ENCODE measurements at regions not wholly inside any gene's neighbourhood (a gene's known extent, or its start where the extent isn't known, plus 50 kb on each side); places are given as distances from the start of the nearest gene placed in this dataset.

DNA sequence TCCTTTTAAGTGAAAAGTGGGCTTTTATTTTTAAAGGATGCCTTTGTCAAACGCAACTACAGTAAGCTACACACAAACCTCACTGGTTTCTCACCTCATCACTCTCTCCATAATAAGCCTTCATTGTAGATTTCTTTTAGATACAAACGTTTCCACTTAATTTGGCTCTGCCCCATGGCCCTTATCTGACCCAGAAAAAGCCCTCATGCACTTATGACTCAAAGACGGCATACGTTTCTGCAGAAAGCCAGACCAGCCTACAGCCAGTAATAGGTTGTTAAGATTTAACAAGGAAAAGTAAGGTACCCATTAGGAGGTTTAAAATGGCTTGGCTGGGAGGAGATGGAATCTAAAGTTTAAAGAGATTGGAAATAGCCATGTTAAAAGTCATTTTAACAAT, 914.6 kb upstream of the INTU start:
- DNase-seq: no peak
- intact Hi-C loops (cut with DNase I; ENCODE audit: low total_unique reads): no loop called here
- H3K4me1 ChIP-seq: no peaks in the 10 kb centered on the region
- no peaks in the 10 kb centered on the region for H3K36me3 ChIP-seq
- H3K9me3 ChIP-seq: no peaks in the 10 kb centered on the region
- in situ Hi-C loops (cut with MboI; ENCODE audit: low sequenced_read_pairs in 4 of 4): no loop called here
- ATAC-seq: no peak
- TF ChIP-seq, protein P1, sequence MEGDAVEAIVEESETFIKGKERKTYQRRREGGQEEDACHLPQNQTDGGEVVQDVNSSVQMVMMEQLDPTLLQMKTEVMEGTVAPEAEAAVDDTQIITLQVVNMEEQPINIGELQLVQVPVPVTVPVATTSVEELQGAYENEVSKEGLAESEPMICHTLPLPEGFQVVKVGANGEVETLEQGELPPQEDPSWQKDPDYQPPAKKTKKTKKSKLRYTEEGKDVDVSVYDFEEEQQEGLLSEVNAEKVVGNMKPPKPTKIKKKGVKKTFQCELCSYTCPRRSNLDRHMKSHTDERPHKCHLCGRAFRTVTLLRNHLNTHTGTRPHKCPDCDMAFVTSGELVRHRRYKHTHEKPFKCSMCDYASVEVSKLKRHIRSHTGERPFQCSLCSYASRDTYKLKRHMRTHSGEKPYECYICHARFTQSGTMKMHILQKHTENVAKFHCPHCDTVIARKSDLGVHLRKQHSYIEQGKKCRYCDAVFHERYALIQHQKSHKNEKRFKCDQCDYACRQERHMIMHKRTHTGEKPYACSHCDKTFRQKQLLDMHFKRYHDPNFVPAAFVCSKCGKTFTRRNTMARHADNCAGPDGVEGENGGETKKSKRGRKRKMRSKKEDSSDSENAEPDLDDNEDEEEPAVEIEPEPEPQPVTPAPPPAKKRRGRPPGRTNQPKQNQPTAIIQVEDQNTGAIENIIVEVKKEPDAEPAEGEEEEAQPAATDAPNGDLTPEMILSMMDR (IDR thresholded peaks at IDR 0.05 in 4 of 5, conservative IDR thresholded peaks at IDR 0.05 in 1 of 5): no peak
- no peak for TF ChIP-seq POLR2A (IDR thresholded peaks at IDR 0.05)
- H3K27me3 ChIP-seq: no peaks in the 10 kb centered on the region
- H3K4me3 ChIP-seq: no peak overlapping the region
- no peak overlapping the region for H3K27ac ChIP-seq

DNA sequence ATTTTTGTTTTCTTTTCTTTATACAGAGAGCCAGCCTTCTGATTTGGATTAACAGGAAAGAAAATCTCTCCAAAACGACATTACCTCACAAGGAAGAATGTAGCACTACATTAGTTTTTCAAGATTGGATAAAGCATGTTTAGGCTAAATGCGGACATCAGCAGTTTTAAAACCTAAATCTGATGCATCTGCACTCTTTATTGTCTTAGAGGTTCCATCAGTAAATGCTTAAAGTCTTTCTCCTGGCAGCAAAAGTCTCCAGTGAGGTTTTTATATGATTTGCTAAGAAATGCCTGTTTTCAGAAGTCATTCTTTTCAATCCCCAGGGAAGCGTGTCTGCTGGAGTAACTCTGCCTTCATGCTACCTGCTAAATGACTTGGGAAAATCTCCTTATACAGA, 912.9 kb upstream of the INTU start:
- no peaks in the 10 kb centered on the region for H3K27me3 ChIP-seq
- no peaks in the 10 kb centered on the region for H3K9me3 ChIP-seq
- in situ Hi-C loops (cut with MboI; ENCODE audit: low sequenced_read_pairs in 4 of 4): no loop called here
- intact Hi-C loops (cut with DNase I; ENCODE audit: low total_unique reads): no loop called here
- H3K4me1 ChIP-seq: no peaks in the 10 kb centered on the region
- H3K4me3 ChIP-seq: no peak overlapping the region
- ATAC-seq: no peak
- no peaks in the 10 kb centered on the region for H3K36me3 ChIP-seq
- no peak for TF ChIP-seq POLR2A (IDR thresholded peaks at IDR 0.05)
- TF ChIP-seq, protein P1 (IDR thresholded peaks at IDR 0.05 in 4 of 5, conservative IDR thresholded peaks at IDR 0.05 in 1 of 5): no peak
- H3K27ac ChIP-seq: no peak overlapping the region
- no peak for DNase-seq

DNA sequence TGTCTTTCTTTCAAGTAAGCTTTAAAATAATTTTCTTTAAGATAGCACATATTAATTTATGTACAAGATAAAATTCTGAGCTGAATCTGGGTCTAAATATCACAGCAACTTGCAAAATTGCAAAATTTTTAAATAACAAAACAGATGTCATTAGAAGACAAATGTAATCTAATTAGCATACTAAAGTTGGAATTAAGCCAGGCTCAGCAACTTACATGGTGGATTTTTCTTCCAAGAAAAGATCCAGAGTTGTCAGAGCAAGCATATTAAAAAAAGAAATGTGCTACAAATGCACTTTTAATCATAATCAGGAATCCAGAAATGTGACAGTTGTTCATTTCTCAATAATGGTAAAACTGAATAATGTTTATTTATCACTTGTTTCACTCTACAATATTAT, 906.9 kb upstream of the INTU start:
- Histone ChIP-seq H3K4me3 (no peak overlapping the region), H3K27me3 (no peaks in the 10 kb centered on the region), H3K36me3 (no peaks in the 10 kb centered on the region), H3K27ac (no peak overlapping the region), H3K4me1 (no peaks in the 10 kb centered on the region), H3K9me3 (no peaks in the 10 kb centered on the region)
- intact Hi-C loops (cut with DNase I; ENCODE audit: low total_unique reads) (no loop called here), in situ Hi-C loops (cut with MboI; ENCODE audit: low sequenced_read_pairs in 4 of 4) (no loop called here)
- no peak for ATAC-seq
- TF ChIP-seq, protein P1 (IDR thresholded peaks at IDR 0.05 in 4 of 5, conservative IDR thresholded peaks at IDR 0.05 in 1 of 5): no peak
- TF ChIP-seq POLR2A (IDR thresholded peaks at IDR 0.05): no peak
- DNase-seq: no peak

DNA sequence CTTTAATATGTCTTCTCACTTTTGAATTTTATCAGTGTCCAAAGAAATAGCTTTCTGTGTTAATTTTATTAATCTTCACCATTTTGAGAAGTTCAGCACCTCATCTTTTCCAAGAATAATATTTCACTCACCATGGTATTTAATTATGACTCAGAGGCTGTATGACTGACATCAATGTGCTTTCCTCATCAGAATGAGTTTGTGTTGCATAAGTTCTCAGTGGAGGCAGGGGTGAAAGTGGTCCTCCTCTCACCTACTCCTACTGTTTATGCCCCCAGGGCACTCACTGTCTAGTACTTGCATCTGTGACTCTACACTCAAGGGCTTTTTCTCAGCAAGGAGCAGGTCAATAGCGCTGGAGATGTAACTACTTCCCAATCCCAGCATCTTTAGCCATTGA, 905.3 kb upstream of the INTU start:
- no peaks in the 10 kb centered on the region for H3K4me1 ChIP-seq
- intact Hi-C loops (cut with DNase I; ENCODE audit: low total_unique reads): no loop called here
- H3K4me3 ChIP-seq: no peak overlapping the region
- TF ChIP-seq POLR2A (IDR thresholded peaks at IDR 0.05): no peak
- TF ChIP-seq, protein P1 (IDR thresholded peaks at IDR 0.05 in 4 of 5, conservative IDR thresholded peaks at IDR 0.05 in 1 of 5): no peak
- DNase-seq (no peak), ATAC-seq (no peak)
- in situ Hi-C loops (cut with MboI; ENCODE audit: low sequenced_read_pairs in 4 of 4): no loop called here
- no peaks in the 10 kb centered on the region for H3K9me3 ChIP-seq
- no peaks in the 10 kb centered on the region for H3K27me3 ChIP-seq
- H3K36me3 ChIP-seq: no peaks in the 10 kb centered on the region
- H3K27ac ChIP-seq: no peak overlapping the region

DNA sequence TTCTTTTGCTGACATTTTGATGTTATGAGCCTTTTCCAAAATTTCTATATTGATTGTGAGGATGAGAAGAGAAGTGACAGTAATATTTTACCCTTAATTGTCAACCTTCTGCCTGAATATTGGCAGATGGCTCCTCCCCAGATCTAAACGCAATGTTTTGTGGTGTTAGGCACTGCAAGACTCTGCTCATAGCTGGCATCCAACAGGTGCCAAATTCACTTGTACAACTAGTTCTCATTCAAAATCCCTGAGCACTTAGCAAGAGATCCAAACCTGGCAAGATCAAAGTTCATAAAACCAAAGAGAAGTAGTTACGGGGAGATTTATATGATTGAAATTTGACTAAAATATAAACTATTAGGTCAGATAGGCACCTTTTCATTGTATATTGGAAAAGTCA, 901.7 kb upstream of the INTU start:
- Histone ChIP-seq H3K9me3 (no peaks in the 10 kb centered on the region), H3K27me3 (no peaks in the 10 kb centered on the region), H3K4me3 (no peak overlapping the region), H3K4me1 (no peaks in the 10 kb centered on the region), H3K27ac (no peak overlapping the region), H3K36me3 (no peaks in the 10 kb centered on the region)
- no peak for DNase-seq
- in situ Hi-C loops (cut with MboI; ENCODE audit: low sequenced_read_pairs in 4 of 4): no loop called here
- TF ChIP-seq, protein P1 (IDR thresholded peaks at IDR 0.05 in 4 of 5, conservative IDR thresholded peaks at IDR 0.05 in 1 of 5): no peak
- TF ChIP-seq POLR2A (IDR thresholded peaks at IDR 0.05): no peak
- ATAC-seq: no peak
- intact Hi-C loops (cut with DNase I; ENCODE audit: low total_unique reads): no loop called here
